DND-41 (cell line): ENCODE measurements at regions not wholly inside any gene's neighbourhood (a gene's known extent, or its start where the extent isn't known, plus 50 kb on each side); places are given as distances from the start of the nearest gene placed in this dataset.

Experiments
- ATAC-seq: fragments of 200-7000 bp; cut with Tn5 transposase; 3 replicates; pipeline ENCODE4 v1.9.1; 2021; ENCODE audit warnings: low read depth; ENCODE audit not compliant: insufficient read depth
- DNase-seq: peaks from one replicate; pipeline ENCODE4 v3.0.0-alpha.2; 2020
- H2AFZ ChIP-seq: 2 replicates; pipeline ENCODE4 v1.6.0; 2012; ENCODE audit warnings: low read depth, low read length
- H3K27ac ChIP-seq: 2 replicates; pipeline ENCODE4 v1.5.1; 2012; ENCODE audit warnings: low read length, inconsistent platforms
- H3K27me3 ChIP-seq: fragments of 200-600 bp; sonication (generic); 2 replicates; pipeline ENCODE4 v1.6.0; 2012; ENCODE audit warnings: low read length, mild to moderate bottlenecking, inconsistent platforms; ENCODE audit not compliant: insufficient read depth, poor library complexity
- H3K36me3 ChIP-seq: 2 replicates; pipeline ENCODE4 v1.5.1; 2012; ENCODE audit warnings: low read length, inconsistent platforms; ENCODE audit not compliant: insufficient read depth
- H3K4me1 ChIP-seq: 2 replicates; pipeline ENCODE4 v1.5.1; 2012; ENCODE audit warnings: mild to moderate bottlenecking, low read length; ENCODE audit not compliant: insufficient read depth
- H3K4me2 ChIP-seq: 2 replicates; pipeline ENCODE4 v1.6.0; 2012; ENCODE audit warnings: mild to moderate bottlenecking, moderate library complexity, low read length, inconsistent platforms; ENCODE audit not compliant: insufficient read depth
- H3K4me3 ChIP-seq, 2 experiments: fragments of 200-600 bp in 1 of 2; shearing (Covaris generic) in 1 of 2; 2 replicates each; pipeline ENCODE4 v1.5.1; 2012 to 2016; ENCODE audit warnings: inconsistent platforms in 2 of 2, low read length in 2 of 2, mild to moderate bottlenecking in 2 of 2, low read depth in 1 of 2, moderate library complexity in 1 of 2
- H3K79me2 ChIP-seq: 2 replicates; pipeline ENCODE4 v1.6.0; 2012; ENCODE audit warnings: low read length, inconsistent platforms; ENCODE audit not compliant: insufficient read depth
- H3K9ac ChIP-seq: 2 replicates; pipeline ENCODE4 v1.6.0; 2012; ENCODE audit warnings: low read depth, mild to moderate bottlenecking, inconsistent platforms, low read length, moderate library complexity
- H3K9me3 ChIP-seq: 2 replicates; pipeline ENCODE4 v1.5.1; 2012; ENCODE audit warnings: low read length, moderate library complexity, mild to moderate bottlenecking, inconsistent platforms; ENCODE audit not compliant: insufficient read depth, severe bottlenecking
- H4K20me1 ChIP-seq: 2 replicates; pipeline ENCODE4 v1.6.0; 2012; ENCODE audit warnings: low read length; ENCODE audit not compliant: insufficient read depth
- CTCF ChIP-seq: IDR thresholded peaks from 2 replicates; pipeline ENCODE4 v1.5.1; 2012; ENCODE audit warnings: borderline replicate concordance, low read length, moderate library complexity, mild to moderate bottlenecking; ENCODE audit not compliant: poor library complexity, severe bottlenecking; ENCODE audit errors: extremely low read depth
- EZH2 ChIP-seq: IDR thresholded peaks from 3 replicates; pipeline ENCODE4 v1.6.1; 2012; ENCODE audit warnings: borderline replicate concordance, low read depth, mild to moderate bottlenecking, moderate library complexity, low read length, inconsistent platforms; ENCODE audit not compliant: severe bottlenecking

DNA sequence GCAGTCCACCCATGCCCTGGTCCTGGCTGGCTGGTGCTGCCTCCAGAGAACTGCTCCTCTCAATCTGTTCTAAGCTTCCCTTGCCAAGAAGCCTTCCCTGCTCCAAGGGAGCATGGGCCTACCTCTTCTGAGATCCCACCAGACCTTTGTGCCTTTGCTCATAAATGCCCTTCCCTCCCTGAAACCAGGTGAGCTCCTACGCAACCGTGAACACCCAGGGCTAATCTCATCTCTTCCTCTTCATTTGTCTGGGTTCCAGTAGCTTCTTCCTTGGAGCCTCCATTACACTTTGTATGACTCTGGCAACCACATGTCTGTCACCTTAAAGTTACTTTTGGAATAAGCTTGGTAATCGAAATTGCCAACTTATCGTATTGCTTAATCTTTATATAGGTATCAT is 270.6 kb downstream of the PBX3 start:
- TF ChIP-seq CTCF (no peak), EZH2 (no peak)
- Histone ChIP-seq H3K27ac (no peak overlapping the region), H3K9me3 (no peaks in the 10 kb centered on the region), H3K4me2 (no peak overlapping the region), H3K79me2 (no peaks in the 10 kb centered on the region), H2AFZ (no peak overlapping the region), H3K27me3 (no peaks in the 10 kb centered on the region), H3K4me1 (no peaks in the 10 kb centered on the region), H3K4me3 (no peak overlapping the region), H3K36me3 (no peaks in the 10 kb centered on the region), H4K20me1 (no peaks in the 10 kb centered on the region), H3K9ac (no peak overlapping the region)
- ATAC-seq (no peak), DNase-seq (no peak)

DNA sequence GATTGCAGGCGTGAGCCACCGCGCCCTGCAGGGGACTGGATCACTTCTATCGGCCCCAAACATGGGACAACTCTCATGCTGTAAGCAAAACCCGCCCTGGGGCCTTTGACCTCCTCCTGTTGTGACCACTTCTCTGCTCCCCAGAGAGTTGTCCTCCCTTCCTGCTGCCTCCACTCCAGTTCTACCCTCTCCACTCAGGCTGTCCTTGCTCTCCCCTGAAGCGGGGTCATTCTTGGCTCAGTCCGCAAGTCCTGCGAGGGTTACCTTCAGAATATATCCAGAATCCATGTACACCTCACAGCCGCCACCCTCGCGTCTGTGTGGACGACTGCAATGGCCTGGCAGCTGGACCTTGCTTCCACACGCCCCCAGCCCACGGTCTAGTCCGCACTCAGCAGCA is 273.7 kb downstream of the PBX3 start:
- peaks cover 5% of the 10 kb centered on the region; the same call in 1 of the 2 replicates for H4K20me1 ChIP-seq
- no peaks in the 10 kb centered on the region for H3K27me3 ChIP-seq
- H3K36me3 ChIP-seq = no peaks in the 10 kb centered on the region
- no peak overlapping the region for H3K4me2 ChIP-seq
- TF ChIP-seq EZH2 = no peak
- TF ChIP-seq CTCF = no peak
- no peak overlapping the region for H3K27ac ChIP-seq
- H3K79me2 ChIP-seq = no peaks in the 10 kb centered on the region
- ATAC-seq (no peak), DNase-seq (no peak)
- H3K4me1 ChIP-seq = no peaks in the 10 kb centered on the region
- no peak overlapping the region for H3K4me3 ChIP-seq
- no peak overlapping the region for H3K9ac ChIP-seq
- peaks cover 4% of the 10 kb centered on the region for H3K9me3 ChIP-seq
- H2AFZ ChIP-seq = no peak overlapping the region

DNA sequence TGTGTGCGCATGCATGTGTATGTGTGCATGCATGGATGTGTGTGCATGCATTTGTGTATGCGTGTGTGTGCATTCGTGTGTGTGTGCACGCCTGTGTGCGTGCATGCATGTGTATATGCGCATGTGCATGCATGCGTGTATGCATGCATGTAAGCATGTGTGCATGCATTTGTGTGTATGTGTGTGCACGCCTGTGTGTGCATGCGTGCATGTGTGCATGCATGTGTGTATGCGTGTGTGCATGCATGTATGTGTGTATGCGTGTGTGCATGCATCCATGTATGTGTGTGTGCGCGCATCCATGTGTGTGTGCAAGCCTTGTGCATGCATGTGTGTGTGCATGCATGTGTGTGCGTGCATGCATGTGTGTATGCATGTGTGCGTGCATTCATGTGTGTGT is 276.8 kb downstream of the PBX3 start:
- H3K27ac ChIP-seq = no peak overlapping the region
- no peaks in the 10 kb centered on the region for H3K27me3 ChIP-seq
- H3K4me3 ChIP-seq = no peak overlapping the region
- peaks cover 5% of the 10 kb centered on the region; the same call in 1 of the 2 replicates for H4K20me1 ChIP-seq
- TF ChIP-seq EZH2 (no peak), CTCF (no peak)
- no peak overlapping the region for H3K4me2 ChIP-seq
- H3K79me2 ChIP-seq = no peaks in the 10 kb centered on the region
- H3K9ac ChIP-seq = no peak overlapping the region
- ATAC-seq (no peak), DNase-seq (no peak)
- no peak overlapping the region for H2AFZ ChIP-seq
- peaks cover 4% of the 10 kb centered on the region for H3K9me3 ChIP-seq
- H3K36me3 ChIP-seq = no peaks in the 10 kb centered on the region
- H3K4me1 ChIP-seq = peaks cover 3% of the 10 kb centered on the region; the same call in 1 of the 2 replicates
